Erythroblast (primary cell): ENCODE measurements at regions not wholly inside any gene's neighbourhood (a gene's known extent, or its start where the extent isn't known, plus 50 kb on each side); places are given as distances from the start of the nearest gene placed in this dataset.

Source experiments
- DNase-seq, 2 experiments: peaks; one replicate each; lab custom pipeline; 2025; lab: John Stamatoyannopoulos, UW
- GATA1 ChIP-seq: IDR thresholded peaks from 2 replicates; pipeline ENCODE4 v1.6.1; 2011; ENCODE audit warnings: low read depth, mild to moderate bottlenecking, control low read depth, low read length, moderate library complexity
- POLR2A ChIP-seq: IDR thresholded peaks from 2 replicates; pipeline ENCODE4 v1.6.1; 2011; ENCODE audit warnings: mild to moderate bottlenecking, low read length

GRCh38 chr1:201681375-201681774, 142.4 kb downstream of the NAV1 start:
- no peak for DNase-seq
- TF ChIP-seq GATA1 (no peak), POLR2A (no peak)

- TF ChIP-seq POLR2A = no peak
- TF ChIP-seq GATA1 = no peak
- DNase-seq = no peak
Observed at GRCh38 chr1:201682964-201683363, 144.0 kb downstream of the NAV1 start.

GRCh38 chr1:201683397-201683796, 144.5 kb downstream of the NAV1 start:
- DNase-seq = no peak
- TF ChIP-seq POLR2A = no peak
- no peak for TF ChIP-seq GATA1

- DNase-seq = no peak
- TF ChIP-seq POLR2A = no peak
- no peak for TF ChIP-seq GATA1
Observed at GRCh38 chr1:201685485-201685884, 143.5 kb upstream of the IPO9 start.

- no peak for TF ChIP-seq POLR2A
- no peak for TF ChIP-seq GATA1
Observed at GRCh38 chr1:201686714-201687455, 142.1 kb upstream of the IPO9 start.

GRCh38 chr1:201688514-201688913, 140.4 kb upstream of the IPO9 start:
- no peak for DNase-seq
- TF ChIP-seq POLR2A (no peak), GATA1 (no peak)

More at GRCh38 chr1:201686714-201687455, 142.1 kb upstream of the IPO9 start:
- DNase-seq = no peak

GRCh38 chr1:201689647-201690046, 139.3 kb upstream of the IPO9 start:
- no peak for DNase-seq
- TF ChIP-seq POLR2A (no peak), GATA1 (no peak)

- no peak for DNase-seq
- TF ChIP-seq GATA1 (no peak), POLR2A (no peak)
Observed at GRCh38 chr1:201690528-201690927, 138.4 kb upstream of the IPO9 start.

- no peak for TF ChIP-seq GATA1
- no peak for DNase-seq
Observed at GRCh38 chr1:201691716-201692554, 137.0 kb upstream of the IPO9 start.

- no peak for DNase-seq
- TF ChIP-seq GATA1 (no peak), POLR2A (no peak)
Observed at GRCh38 chr1:201692555-201693394, 136.2 kb upstream of the IPO9 start.

GRCh38 chr1:201693890-201694607, 134.9 kb upstream of the IPO9 start:
- TF ChIP-seq POLR2A = no peak
- no peak for TF ChIP-seq GATA1
- no peak for DNase-seq

GRCh38 chr1:201694608-201695335, 134.2 kb upstream of the IPO9 start:
- no peak for TF ChIP-seq GATA1
- TF ChIP-seq POLR2A = no peak
- no peak for DNase-seq
